Mesenteric fat pad (tissue), 1 donor: ENCODE measurements at regions not wholly inside any gene's neighbourhood (a gene's known extent, or its start where the extent isn't known, plus 50 kb on each side); places are given as distances from the start of the nearest gene placed in this dataset.
"Not testable (repeated sequence)": the region's sequence is repeated elsewhere in the genome, so short reads cannot be mapped to it uniquely, and the experiment has no call there.

Source experiments
- DNase-seq: peaks from one replicate; pipeline ENCODE4 v3.0.0-alpha.2; 2020; ENCODE audit warnings: low spot score
- donor health status: DM: yes; HTN: yes; CAD: no.

DNA sequence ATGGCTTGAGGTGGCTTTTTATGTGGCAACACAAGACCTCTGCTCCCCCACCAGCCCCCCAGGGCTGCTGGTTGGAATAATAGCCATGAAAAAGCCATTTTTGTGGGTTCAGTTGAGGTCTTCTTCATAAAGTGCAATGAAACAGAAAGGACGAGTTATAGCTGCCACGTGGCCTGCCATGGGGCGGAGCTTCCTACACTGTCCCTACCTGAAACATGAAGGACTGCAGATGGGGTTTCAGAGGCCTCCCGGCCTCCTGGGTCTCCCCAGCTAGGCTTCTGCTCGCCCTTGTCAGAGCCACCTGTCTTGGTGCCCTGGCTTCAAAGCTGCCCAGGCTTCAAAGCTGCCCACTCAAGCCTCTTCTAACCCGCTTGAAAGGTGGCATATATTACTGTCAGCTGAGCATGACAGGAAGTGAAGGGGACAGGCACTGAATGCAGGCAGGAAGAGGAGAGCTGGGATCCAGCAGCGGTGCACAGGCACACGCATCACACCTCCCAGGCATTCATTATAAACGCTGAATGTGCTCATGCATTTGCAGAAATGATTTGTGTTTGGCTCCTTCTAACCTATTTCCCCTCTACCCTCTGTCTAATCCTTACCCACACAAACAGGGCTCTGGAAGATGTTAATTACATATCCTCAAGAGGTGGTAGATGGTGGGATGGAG is 245.9 kb upstream of the PODXL start:
- no peak for DNase-seq

DNA sequence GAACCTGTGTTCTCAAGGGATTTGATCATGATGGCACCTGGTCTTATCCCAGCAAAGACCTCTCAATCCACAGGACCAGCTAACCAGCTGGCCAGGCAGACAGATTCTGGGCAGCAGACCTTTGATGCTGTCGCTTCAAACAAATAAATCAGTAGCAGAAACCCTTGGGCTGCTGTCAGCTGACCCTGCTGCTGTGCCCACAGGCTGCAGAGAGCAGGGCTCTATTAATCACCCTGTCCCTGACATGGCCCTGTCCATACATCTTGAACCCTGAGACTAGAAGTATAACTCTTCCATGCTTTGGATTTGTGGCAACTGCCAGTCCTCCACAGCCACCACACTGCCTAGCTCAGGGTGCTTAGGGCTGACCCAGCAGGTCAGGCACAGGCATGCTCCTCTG is 244.1 kb upstream of the PODXL start:
- no peak for DNase-seq

DNA sequence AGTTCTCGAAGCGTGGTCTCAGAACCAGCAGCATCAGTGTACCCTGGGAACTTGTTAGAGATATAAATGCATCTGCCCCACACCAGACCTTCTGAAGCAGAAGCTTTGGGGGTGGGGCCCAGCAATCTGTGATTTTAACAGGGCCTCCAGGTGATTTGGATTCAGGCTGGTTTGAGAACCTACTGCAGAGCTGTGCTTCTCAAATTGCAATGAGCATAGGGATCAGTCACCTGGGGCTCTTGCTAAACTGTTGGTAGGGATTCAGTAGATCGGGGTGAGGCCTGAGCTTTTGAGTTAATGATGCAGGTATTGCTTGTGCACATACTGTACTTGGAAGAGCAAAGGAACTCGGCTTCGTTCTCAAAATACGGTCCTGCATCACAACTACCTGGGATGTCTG is 243.6 kb upstream of the PODXL start:
- no peak for DNase-seq

DNA sequence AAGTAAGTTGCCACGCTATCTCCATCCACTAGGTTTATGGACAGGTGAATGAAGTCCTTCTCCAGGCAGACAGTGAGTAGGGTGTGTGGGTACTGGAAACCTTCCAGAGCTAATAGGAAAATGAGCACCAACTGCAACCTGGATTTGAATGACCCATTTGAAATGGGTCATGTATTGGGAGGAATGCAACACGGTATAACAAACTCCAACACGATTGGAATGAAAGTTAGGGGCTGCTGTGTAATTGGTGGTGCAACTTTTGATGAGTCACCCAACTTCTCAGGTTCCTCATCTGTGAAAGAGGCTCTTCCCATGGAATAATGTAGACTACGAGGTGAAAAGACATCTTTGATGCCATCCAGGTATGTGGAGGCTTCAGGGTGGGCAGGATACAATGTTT is 241.4 kb upstream of the PODXL start:
- no peak for DNase-seq

DNA sequence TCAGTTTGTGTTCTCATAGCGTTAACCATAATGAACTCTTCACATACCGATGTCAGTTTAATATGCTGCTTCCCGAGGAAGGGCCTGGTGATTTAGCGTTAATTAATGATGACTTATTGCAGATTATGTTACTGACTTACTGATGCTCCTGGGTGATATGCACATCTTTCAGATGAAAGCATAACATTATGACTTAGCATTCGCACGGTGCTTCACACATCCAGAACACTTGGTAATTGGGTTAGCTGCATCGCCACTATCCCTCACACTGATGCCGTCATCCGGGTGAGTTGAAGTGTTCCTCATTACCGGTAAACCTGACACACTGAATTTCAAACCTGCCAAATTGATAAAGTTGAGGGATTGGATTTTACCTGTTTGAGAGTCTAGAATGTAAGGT is 239.0 kb upstream of the PODXL start:
- DNase-seq, result no peak

DNA sequence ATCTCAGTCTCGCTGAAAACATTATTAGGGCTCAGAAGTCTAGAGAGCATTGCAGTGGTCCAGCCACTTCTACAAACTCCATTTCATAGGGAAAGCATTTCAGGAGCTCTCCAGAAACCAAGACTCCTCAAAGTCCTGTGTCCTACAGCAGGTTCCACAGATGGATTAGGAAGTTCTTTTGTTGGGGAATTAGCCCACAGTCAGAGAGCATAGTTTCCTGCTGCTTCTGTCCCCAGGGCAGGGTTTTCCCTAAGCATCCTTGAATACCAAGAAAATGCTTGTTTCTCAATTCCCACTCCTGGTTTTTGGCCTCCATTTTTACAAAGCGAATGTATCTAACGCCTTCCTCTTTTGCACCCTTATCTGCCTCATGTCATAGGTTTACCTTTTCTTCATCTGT is 235.9 kb upstream of the PODXL start:
- no peak for DNase-seq

DNA sequence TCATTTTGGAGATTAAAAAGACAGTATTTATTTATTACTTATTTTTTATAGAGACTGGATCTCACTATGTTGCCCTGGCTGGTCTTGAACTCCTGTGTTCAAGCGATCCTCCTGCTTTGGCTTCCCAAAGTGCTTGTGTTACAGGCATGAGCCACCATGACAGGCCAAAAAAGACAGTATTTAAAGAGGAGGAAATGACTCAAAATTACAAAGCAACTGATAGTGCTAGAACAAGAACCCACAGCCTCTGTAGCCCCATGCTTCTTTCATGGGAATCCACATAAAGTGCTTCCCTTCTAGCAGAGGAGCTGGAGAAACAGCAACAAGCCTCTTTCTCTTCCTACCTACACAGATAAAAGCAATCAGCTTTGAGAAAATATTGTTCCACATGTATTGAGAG is 230.7 kb upstream of the PODXL start:
- no peak for DNase-seq

DNA sequence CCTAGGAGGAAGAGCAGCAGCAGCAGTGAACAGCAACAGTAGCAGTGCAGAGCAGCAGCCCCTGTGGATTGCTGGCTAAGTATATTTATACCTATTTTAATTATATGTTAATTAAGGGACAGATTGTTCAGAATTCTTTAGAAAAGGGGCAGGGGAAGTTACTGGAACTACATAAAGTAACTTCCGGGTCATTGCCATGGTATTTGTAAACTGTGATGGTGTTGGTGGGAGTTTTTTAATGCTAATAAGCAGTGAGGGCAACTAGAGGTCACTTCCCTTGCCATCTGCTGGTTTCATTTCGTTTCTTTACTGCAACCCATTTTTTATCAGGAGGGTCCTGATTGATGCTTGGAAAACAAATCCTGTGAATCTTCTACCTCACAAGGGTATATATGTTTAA is 229.8 kb upstream of the PODXL start:
- DNase-seq, result no peak

DNA sequence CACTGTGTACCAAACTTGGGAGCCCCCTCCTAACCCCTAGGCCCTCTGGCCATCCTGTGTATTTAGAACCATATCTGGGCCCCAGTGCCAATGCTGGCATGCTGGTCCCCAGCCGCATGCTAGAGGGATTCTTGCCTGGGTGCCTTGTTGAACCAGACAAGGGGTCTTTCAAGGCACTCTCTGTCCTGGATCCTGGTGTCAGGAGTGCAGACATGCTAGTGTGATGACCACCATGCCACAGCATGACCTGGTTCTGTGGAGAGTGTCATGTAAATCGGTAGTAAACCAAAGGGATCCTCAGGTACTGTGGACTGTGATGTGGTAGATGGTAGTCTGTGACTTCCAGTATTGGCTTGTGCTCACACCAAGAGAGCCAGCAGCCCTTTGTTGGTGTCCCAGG is 222.2 kb upstream of the PODXL start:
- DNase-seq, result no peak

DNA sequence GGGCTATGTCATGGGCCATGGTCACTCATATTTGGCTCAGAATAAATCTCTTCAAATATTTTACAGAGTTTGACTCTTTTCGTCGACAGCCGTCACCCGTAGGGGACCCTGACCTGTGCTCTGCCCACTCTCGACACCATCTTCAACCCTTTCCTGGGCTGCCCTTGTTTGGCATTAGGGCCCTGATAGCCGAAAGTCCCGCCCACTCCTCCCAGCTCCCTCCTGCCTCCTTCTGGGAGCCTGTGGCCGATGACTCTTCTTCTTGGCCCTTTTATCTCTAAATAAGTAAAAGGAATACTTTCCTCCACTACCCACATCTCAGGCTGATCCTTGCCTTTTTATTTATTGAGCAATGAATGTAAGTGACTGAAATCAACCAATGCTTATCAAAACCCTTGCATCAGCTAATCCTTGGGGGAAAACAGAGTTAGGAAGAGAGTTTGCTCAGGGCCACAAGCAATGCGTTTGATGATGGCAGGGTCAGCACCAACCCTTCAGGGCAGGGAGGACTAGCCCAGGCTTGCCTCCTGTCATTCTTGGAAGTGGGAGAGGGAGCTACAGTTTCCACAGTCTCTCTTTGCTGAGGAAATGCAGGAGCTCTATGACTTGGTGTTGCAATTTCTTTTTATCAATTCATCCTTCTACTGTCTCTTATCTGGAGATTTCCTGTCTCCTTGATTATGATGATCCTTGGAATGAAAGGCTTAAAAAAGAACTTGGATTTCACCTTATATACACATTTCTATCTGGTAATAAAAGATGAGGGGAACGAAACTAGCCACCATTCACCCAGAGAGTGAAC is 218.2 kb upstream of the PODXL start:
- no peak for DNase-seq

DNA sequence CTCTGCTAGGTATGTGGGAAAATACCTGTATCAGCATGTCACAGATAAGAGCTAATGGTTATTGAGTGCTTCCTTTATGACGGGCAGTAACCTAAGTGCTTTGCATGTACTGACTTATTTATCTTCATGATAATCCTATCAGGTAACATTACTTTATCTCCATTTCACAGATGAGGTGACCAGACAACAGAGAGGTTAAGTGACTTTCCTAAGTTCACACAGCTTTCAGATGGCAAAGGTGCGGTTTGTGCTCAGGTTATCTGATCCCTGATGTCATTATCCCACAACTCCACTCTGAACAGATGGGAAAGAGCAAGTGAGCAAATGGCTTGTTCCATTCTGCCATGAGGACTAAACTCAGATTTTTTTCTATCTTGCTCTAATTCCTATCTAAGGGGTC is 217.0 kb upstream of the PODXL start:
- no peak for DNase-seq

DNA sequence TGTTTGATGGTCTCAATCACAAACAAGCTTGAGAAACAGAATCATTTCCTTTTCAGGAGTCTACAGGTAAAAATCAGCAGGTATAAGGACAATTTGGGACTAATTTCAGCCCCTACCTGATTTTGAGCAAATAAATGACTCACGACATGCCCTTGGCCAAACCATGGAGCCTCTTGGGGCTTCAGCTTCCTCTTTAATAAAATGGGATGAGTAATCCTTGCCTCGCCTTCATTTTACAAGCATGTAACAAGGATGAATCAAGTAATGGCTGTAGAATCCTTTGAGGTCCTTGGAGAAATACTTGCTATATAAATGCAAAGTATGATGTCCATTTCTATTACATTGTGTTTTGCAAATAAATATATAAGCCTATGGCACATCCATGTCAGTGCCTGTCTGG is 212.8 kb upstream of the PODXL start:
- no peak for DNase-seq

DNA sequence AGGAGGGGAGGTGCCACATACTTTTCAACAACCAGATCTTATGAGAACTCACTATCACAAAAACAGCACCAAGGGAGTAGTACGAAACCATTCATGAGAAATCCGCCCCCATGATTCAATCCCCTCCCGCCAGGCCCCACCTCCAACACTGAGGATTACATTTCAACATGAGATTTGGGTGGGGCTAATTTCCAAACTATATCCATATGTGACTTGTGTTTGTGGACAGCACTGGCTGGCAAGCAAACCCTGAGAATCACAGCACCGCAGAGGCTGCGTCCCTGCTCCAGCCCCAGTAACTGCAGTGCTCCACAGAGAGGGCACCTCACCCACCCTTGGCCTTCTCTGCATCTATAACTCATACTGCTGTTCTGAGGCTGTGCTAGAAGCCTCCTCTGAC is 211.2 kb upstream of the PODXL start:
- no peak for DNase-seq

DNA sequence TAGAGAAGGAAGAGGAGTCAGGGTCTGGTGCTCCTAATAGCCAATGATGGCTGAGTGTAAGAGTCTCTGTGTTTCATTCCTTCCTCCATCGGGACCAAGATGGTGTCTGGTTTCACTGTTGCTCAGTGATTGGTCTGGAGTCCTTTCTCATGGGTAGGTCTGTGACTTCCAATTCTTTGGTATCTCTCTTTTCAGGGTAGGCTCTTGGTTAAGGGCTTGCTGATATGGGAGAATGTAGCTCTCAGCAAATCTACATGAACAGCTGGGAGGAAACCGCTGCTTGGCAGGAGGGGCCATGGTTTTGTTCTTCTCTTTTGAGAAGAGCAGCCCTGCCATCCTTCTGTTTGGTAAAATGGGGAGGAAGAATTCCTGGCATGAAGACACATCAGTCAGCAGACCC is 209.1 kb upstream of the PODXL start:
- no peak for DNase-seq

DNA sequence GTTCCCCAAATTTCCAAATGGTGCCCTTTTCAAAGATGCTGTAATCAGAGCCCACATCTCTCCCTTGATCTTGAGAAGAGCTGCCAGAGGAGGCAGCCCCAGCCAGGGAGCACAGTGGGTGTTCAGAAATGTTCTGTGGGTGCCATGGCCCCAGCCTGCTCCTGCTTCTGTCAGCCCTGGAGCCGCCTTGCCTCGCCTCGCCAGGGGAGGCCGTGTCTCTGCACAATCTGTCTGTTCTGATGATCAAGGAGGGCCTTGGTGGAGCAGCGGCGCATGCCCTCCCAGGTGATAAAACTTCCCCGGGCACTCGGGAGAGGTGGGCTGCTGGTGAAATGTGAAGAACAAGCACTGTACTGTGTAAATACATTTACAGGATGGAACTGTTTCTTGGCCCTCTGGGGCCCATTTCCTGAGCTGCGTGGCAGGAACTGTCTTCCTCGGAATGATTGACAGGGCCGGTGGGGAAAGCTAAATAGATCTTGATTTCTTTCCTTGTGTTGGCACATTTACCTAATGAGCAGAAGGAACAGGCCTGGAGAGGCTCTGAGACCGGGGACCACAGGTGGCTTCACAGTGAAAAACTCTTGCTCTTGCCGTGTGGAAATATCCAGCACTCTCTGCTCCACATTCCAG is 207.8 kb upstream of the PODXL start:
- no peak for DNase-seq

DNA sequence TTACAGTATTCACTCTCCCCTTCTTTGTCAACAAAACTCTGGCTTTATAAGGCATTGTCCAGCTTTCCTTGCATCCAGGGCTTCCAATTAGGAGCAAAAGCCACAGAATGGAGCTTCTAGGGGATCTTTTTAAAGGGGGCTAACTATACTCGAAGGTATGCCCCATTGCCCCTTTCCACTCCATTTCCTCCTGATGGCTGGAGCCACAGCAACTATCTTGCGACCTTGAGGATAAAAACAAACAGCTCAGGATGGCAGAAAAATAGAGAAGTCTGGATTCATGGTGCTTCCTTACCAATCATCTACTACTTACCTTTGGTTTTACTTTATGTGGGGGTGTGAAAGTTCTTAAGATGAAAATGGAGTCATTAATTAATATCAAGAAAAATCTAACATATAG is 206.3 kb upstream of the PODXL start:
- no peak for DNase-seq

DNA sequence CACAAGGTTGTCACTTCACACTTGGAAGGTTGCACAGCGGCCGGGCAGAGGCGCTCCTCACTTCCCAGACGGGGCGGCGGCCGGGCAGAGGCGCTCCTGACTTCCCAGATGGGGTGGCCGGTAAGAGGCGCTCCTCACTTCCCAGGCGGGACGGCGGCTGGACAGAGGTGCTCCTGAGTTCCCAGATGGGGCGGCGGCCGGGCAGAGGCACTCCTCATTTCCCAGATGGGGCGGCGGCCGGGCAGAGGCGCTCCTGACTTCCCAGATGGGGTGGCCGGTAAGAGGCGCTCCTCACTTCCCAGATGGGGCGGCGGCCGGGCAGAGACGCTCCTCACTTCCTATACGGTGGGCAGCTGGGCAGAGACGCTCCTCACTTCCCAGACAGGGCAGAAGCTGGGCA is 199.4 kb upstream of the PODXL start:
- not testable (repeated sequence) for DNase-seq

DNA sequence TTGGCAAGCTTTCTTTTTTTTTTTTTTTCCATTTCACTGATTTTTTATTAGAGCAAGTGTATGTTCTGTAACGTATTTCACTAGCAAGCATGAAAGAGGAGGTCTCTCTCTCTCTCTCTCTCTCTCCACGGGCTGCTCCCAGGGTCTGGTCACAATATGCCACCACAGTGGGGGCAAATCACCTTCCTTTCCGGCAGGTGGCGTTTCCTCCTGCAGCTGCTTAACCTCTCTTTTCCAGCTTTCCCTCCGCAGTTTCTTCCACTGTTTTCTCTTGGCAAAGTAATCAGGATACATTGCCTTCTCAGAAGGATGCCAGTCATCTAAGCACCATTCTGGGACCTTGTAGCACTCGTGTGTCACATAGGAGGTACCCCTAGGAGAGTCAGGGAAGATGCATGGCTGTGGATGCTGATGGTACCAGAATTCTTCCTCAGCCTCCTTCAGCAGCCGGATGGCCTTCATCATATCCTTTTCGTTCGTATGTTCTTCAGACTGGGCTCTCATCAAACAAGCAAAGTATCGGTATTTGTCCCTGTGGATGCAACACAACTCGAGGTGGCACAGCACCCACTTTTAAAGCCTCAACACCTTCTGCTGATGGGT is 197.3 kb upstream of the PODXL start:
- no peak for DNase-seq

DNA sequence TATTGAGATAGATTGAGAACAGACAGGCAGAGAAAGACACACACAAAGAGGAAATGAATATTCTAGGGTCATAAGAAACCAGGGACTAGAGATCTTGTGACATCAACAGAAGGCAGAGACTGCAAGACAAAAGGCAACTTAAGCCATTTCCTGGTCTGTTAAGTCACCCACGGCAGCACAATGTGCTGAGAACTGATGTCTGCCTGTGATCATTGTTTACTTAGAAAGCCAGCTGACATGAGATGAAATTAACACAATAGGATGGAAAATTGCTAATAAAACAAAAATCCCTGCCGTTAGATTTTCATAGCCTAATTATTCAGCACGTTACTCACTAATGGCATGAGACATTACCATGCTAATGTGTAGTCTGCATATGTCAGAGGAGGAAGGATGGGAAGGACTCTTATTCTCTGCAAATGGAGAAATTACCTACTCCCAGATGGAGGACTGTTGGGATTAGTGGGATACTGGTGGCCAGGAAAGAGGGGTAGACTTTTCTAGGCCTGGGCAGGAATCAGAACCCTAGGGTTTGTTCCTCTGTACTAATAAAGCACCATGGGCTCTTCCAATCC is 191.3 kb upstream of the PODXL start:
- DNase-seq, result no peak

DNA sequence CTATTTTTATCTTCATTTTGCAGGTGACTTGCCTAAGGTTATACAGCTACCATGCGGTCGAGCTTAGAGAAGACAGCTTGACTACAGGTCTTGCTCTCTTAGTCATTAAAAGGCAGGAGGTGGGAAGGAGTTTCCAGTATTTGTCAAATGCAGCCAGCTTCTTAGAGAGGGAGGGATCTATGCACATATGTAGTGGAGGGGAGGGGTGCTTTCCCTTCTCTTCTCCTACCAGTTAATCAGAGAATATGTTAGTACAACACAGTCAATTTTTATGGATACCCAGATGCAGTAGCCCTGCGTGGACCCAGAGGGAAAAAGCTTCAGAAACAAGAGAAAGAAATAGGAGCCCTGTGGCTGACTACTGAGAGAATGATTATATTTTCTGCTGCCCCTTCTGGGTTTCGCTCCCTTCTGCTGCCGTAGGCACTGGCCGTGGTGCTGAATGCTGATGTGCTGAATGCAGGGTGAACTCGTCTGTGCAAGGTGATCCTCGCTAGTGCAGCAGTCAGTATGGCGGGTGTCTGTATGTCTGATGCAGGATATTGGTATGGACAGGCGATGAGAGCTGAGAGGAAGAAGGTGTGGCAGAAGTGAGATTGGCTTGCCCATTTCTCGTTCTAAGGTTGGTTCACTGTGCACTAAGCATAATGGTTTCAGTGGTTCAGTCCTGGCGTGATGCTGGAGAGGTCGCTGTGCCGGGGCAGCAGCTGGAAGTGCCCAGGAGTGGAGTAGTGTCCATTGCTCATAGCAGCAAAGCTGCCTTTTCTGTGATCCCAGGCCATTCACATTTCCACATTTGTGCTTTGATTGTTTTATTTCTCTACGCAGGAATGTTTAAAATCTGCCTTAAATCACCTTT is 189.2 kb upstream of the PODXL start:
- no peak for DNase-seq

DNA sequence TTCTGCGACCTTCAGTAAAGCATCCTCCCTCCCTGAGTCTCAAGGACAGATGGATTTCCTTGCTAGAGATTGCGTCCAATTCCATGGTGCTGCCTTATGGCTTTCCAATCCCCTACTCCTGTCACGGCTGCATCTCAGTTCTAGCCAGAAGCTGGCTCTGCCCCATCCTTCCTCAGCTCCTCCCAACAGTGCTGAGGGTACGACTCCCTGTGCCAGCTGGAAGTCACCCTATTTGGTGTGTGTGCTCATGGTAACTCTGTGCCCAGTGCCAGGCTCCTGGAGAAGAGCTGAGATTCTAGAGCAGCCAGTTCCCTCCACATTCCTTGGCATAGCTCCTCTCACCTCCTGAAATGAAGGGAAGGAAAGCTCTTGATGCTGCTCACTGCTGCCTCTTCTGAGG is 185.0 kb upstream of the PODXL start:
- no peak for DNase-seq
